Lower leg skin (tissue), 3 donors: ENCODE measurements at regions not wholly inside any gene's neighbourhood (a gene's known extent, or its start where the extent isn't known, plus 50 kb on each side); places are given as distances from the start of the nearest gene placed in this dataset.

Experiments used
- CTCF ChIP-seq, 3 donors: fragments of 450-650 bp; IDR thresholded peaks; one replicate each; pipeline ENCODE4 v1.5.1; 2016; ENCODE audit warnings: antibody characterized with exemption in 3 of 3, mild to moderate bottlenecking in 3 of 3, moderate library complexity in 2 of 3
- POLR2A ChIP-seq, 2 donors: fragments of 450-650 bp; IDR thresholded peaks; one replicate each; pipeline ENCODE4 v1.6.1; 2016 to 2017; ENCODE audit warnings: antibody characterized with exemption in 2 of 2, mild to moderate bottlenecking in 1 of 2, moderate library complexity in 1 of 2

GRCh38 chr9:107883496-107884124 is 394.0 kb upstream of the KLF4 start:
- TF ChIP-seq CTCF (IDR thresholded peaks at IDR 0.05), result no peak
- TF ChIP-seq POLR2A (IDR thresholded peaks at IDR 0.05), result no peak
